Upper lobe of left lung (tissue), 4 donors: ENCODE measurements at regions not wholly inside any gene's neighbourhood (a gene's known extent, or its start where the extent isn't known, plus 50 kb on each side); places are given as distances from the start of the nearest gene placed in this dataset.

Experiments used
- CTCF ChIP-seq, 6 experiments: fragments of 450-650 bp in 4 of 6; fragments of 200-600 bp in 2 of 6; sonication (generic) in 2 of 6; IDR thresholded peaks; one replicate each; pipeline ENCODE4 v1.5.1; 2016 to 2019; ENCODE audit warnings: antibody characterized with exemption in 6 of 6
- POLR2A ChIP-seq, 4 donors: fragments of 450-650 bp; IDR thresholded peaks; one replicate each; pipeline ENCODE4 v1.5.1; 2016 to 2017; ENCODE audit warnings: antibody characterized with exemption in 4 of 4, mild to moderate bottlenecking in 2 of 4
- POLR2AphosphoS5 ChIP-seq, 2 donors: sonication (generic); formaldehyde crosslinking; IDR thresholded peaks; one replicate each; pipeline ENCODE4 v1.5.1; 2017; ENCODE audit warnings: antibody characterized with exemption in 2 of 2

GRCh38 chr3:117527346-117527745 lies 817.8 kb downstream of the TUSC7 start:
- no peak for TF ChIP-seq CTCF (IDR thresholded peaks at IDR 0.05)
- TF ChIP-seq POLR2A (IDR thresholded peaks at IDR 0.05) = no peak
- TF ChIP-seq POLR2AphosphoS5 (IDR thresholded peaks at IDR 0.05) = no peak
